Loucy (cell line): ENCODE measurements at regions not wholly inside any gene's neighbourhood (a gene's known extent, or its start where the extent isn't known, plus 50 kb on each side); places are given as distances from the start of the nearest gene placed in this dataset.
"Not testable (repeated sequence)": the region's sequence is repeated elsewhere in the genome, so short reads cannot be mapped to it uniquely, and the experiment has no call there.

Experiments
- H2AFZ ChIP-seq: fragments of 200-600 bp; sonication (generic); 2 replicates; pipeline ENCODE4 v1.6.0; 2016; ENCODE audit warnings: antibody characterized with exemption, mild to moderate bottlenecking, low read length, moderate library complexity
- H3F3A ChIP-seq: fragments of 200-600 bp; 2 replicates; pipeline ENCODE4 v1.6.0; 2016; ENCODE audit warnings: antibody characterized with exemption, low read depth, mild to moderate bottlenecking
- H3K27me3 ChIP-seq: fragments of 200-600 bp; sonication (generic); 2 replicates; pipeline ENCODE4 v1.6.1; 2014; ENCODE audit warnings: low read length, mild to moderate bottlenecking; ENCODE audit not compliant: insufficient read depth, poor library complexity, severe bottlenecking
- H3K36me3 ChIP-seq: fragments of 200-600 bp; sonication (generic); 2 replicates; pipeline ENCODE4 v1.6.1; 2016; ENCODE audit warnings: low read length; ENCODE audit not compliant: insufficient read depth
- H3K4me1 ChIP-seq: fragments of 200-600 bp; sonication (generic); 2 replicates; pipeline ENCODE4 v1.5.1; 2014; ENCODE audit warnings: low read length, mild to moderate bottlenecking; ENCODE audit not compliant: insufficient read depth, poor library complexity, severe bottlenecking
- H3K4me2 ChIP-seq: fragments of 200-600 bp; sonication (generic); 2 replicates; pipeline ENCODE4 v1.6.0; 2014; ENCODE audit warnings: antibody characterized with exemption, low read length, low read depth, mild to moderate bottlenecking; ENCODE audit not compliant: poor library complexity, severe bottlenecking
- H3K4me3 ChIP-seq: fragments of 200-600 bp; sonication (generic); 2 replicates; pipeline ENCODE4 v1.5.1; 2014; ENCODE audit warnings: low read length, mild to moderate bottlenecking, mixed read lengths; ENCODE audit not compliant: poor library complexity, severe bottlenecking
- H3K79me2 ChIP-seq: fragments of 200-600 bp; sonication (generic); 2 replicates; pipeline ENCODE4 v1.6.1; 2014; ENCODE audit warnings: low read length; ENCODE audit not compliant: insufficient read depth
- H3K9ac ChIP-seq: fragments of 200-600 bp; sonication (generic); 2 replicates; pipeline ENCODE4 v1.6.0; 2014; ENCODE audit warnings: mild to moderate bottlenecking, low read depth, low read length, moderate library complexity; ENCODE audit not compliant: poor library complexity, severe bottlenecking
- H3K9me2 ChIP-seq: fragments of 200-600 bp; sonication (generic); replicated peaks from 2 replicates; pipeline ENCODE4 v1.6.1; 2016; ENCODE audit warnings: low read depth, low read length, mixed read lengths
- H3K9me3 ChIP-seq: fragments of 200-600 bp; sonication (generic); 2 replicates; pipeline ENCODE4 v1.6.1; 2014; ENCODE audit warnings: mild to moderate bottlenecking, antibody characterized with exemption, low read length, low read depth; ENCODE audit not compliant: insufficient read depth
- H4K20me1 ChIP-seq: fragments of 200-600 bp; sonication (generic); 2 replicates; pipeline ENCODE4 v1.6.0; 2014; ENCODE audit warnings: antibody characterized with exemption, low read length, mild to moderate bottlenecking; ENCODE audit not compliant: insufficient read depth, poor library complexity, severe bottlenecking
- CTCF ChIP-seq: fragments of 200-600 bp; sonication (generic); conservative IDR thresholded peaks from 2 replicates; pipeline ENCODE4 v1.5.1; 2014; ENCODE audit warnings: mild to moderate bottlenecking, antibody characterized with exemption, low read length
- EZH2phosphoT487 ChIP-seq: fragments of 200-600 bp; IDR thresholded peaks from 2 replicates; pipeline ENCODE4 v1.6.1; 2018; ENCODE audit warnings: antibody characterized with exemption, mild to moderate bottlenecking, moderate library complexity, borderline replicate concordance

GRCh38 chr14:80037349-80037748 lies 174.0 kb downstream of the DIO2 start:
- TF ChIP-seq EZH2phosphoT487 (no peak), CTCF (no peak)
- no peak overlapping the region for H3K4me2 ChIP-seq

GRCh38 chr14:80024417-80024816 lies 186.9 kb downstream of the DIO2 start:
- Histone ChIP-seq H3K27me3 (no peaks in the 10 kb centered on the region), H3K9me3 (no peaks in the 10 kb centered on the region), H3F3A (no peaks in the 10 kb centered on the region), H4K20me1 (no peaks in the 10 kb centered on the region), H3K4me3 (no peak overlapping the region), H3K9me2 (no peaks in the 10 kb centered on the region), H3K4me2 (no peak overlapping the region), H3K9ac (no peak overlapping the region), H3K4me1 (no peaks in the 10 kb centered on the region), H2AFZ (no peak overlapping the region), H3K36me3 (no peaks in the 10 kb centered on the region), H3K79me2 (no peaks in the 10 kb centered on the region)
- TF ChIP-seq CTCF (no peak), EZH2phosphoT487 (no peak)

More at GRCh38 chr14:80037349-80037748, 174.0 kb downstream of the DIO2 start:
- no peaks in the 10 kb centered on the region for H3K27me3 ChIP-seq
- no peaks in the 10 kb centered on the region for H3K4me1 ChIP-seq
- H2AFZ ChIP-seq = no peak overlapping the region
- no peaks in the 10 kb centered on the region for H3K9me2 ChIP-seq
- H3K4me3 ChIP-seq = no peak overlapping the region
- no peaks in the 10 kb centered on the region for H3K36me3 ChIP-seq
- H3K9ac ChIP-seq = no peak overlapping the region
- H3F3A ChIP-seq = no peaks in the 10 kb centered on the region
- H3K79me2 ChIP-seq = no peaks in the 10 kb centered on the region
- no peaks in the 10 kb centered on the region for H4K20me1 ChIP-seq
- no peaks in the 10 kb centered on the region for H3K9me3 ChIP-seq

GRCh38 chr14:80018476-80018875 lies 192.8 kb downstream of the DIO2 start:
- H3K36me3 ChIP-seq, H3K9ac ChIP-seq, H3F3A ChIP-seq, H3K4me2 ChIP-seq, H3K27me3 ChIP-seq, H4K20me1 ChIP-seq, H3K4me3 ChIP-seq, H3K4me1 ChIP-seq, H3K79me2 ChIP-seq, H2AFZ ChIP-seq, H3K9me3 ChIP-seq, H3K9me2 ChIP-seq: not testable (repeated sequence)

GRCh38 chr14:80017795-80018194 lies 193.5 kb downstream of the DIO2 start:
- H3K9me3 ChIP-seq = no peaks in the 10 kb centered on the region
- H3K27me3 ChIP-seq = no peaks in the 10 kb centered on the region
- no peaks in the 10 kb centered on the region for H3F3A ChIP-seq
- no peaks in the 10 kb centered on the region for H4K20me1 ChIP-seq
- H3K9ac ChIP-seq = no peak overlapping the region
- H2AFZ ChIP-seq = no peak overlapping the region
- H3K79me2 ChIP-seq = no peaks in the 10 kb centered on the region
- no peaks in the 10 kb centered on the region for H3K36me3 ChIP-seq
- TF ChIP-seq CTCF = no peak
- TF ChIP-seq EZH2phosphoT487 = no peak
- H3K4me2 ChIP-seq = no peak overlapping the region
- H3K4me1 ChIP-seq = no peaks in the 10 kb centered on the region
- no peaks in the 10 kb centered on the region for H3K9me2 ChIP-seq
- no peak overlapping the region for H3K4me3 ChIP-seq

GRCh38 chr14:80010245-80010644 lies 201.1 kb downstream of the DIO2 start:
- H3K27me3 ChIP-seq, H4K20me1 ChIP-seq: not testable (repeated sequence)

More at GRCh38 chr14:80010245-80010644, 201.1 kb downstream of the DIO2 start:
- H3F3A ChIP-seq, H3K9me3 ChIP-seq, H3K9ac ChIP-seq, H3K4me1 ChIP-seq, H3K4me2 ChIP-seq, H3K36me3 ChIP-seq, H3K9me2 ChIP-seq, H3K79me2 ChIP-seq, H2AFZ ChIP-seq, H3K4me3 ChIP-seq: not testable (repeated sequence)
